MM.1S (cell line): ENCODE measurements at regions not wholly inside any gene's neighbourhood (a gene's known extent, or its start where the extent isn't known, plus 50 kb on each side); places are given as distances from the start of the nearest gene placed in this dataset.

Source experiments
- EZH2phosphoT487 ChIP-seq: fragments of 300-600 bp; sonication (generic); IDR thresholded peaks from 2 replicates; pipeline ENCODE4 v1.6.1; 2018; ENCODE audit warnings: antibody characterized with exemption, low read length
- TF ChIP-seq, protein P1 (sequence below): fragments of 300-600 bp; sonication (generic); IDR thresholded peaks from 2 replicates; pipeline ENCODE4 v1.5.1; 2016; ENCODE audit warnings: antibody characterized with exemption, low read length, mixed read lengths

DNA sequence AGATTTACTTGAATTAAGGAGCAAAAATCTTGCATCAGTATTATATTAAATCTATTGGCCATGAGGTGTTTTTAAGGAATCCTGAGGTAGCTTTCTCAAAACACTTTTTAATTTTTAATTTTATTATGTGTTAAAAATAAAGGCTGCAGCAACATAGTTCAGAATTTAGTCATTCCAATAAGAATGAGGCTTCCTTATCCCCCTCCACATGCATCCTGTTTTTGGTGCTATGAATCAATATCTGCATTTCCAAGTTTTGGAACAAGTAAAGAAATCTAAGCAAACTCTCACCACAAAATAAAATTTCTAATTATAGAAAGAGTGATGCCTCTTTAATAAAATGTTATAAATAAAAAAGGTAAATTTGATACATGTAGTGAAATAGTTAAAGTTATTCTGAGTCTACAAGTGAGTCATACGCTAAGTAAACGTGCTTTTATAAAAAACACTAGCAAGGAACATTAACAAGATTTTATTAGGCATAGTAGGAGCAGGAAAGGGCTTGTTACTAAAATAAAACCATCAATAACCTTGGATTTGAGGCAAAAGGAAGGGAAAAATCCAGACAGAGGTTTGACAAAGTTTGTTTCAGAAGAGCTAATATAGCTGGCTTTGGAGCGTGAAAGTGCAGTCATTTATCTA lies 1218.0 kb downstream of the NSUN3 start:
- TF ChIP-seq, protein P1, sequence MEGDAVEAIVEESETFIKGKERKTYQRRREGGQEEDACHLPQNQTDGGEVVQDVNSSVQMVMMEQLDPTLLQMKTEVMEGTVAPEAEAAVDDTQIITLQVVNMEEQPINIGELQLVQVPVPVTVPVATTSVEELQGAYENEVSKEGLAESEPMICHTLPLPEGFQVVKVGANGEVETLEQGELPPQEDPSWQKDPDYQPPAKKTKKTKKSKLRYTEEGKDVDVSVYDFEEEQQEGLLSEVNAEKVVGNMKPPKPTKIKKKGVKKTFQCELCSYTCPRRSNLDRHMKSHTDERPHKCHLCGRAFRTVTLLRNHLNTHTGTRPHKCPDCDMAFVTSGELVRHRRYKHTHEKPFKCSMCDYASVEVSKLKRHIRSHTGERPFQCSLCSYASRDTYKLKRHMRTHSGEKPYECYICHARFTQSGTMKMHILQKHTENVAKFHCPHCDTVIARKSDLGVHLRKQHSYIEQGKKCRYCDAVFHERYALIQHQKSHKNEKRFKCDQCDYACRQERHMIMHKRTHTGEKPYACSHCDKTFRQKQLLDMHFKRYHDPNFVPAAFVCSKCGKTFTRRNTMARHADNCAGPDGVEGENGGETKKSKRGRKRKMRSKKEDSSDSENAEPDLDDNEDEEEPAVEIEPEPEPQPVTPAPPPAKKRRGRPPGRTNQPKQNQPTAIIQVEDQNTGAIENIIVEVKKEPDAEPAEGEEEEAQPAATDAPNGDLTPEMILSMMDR = no peak
- TF ChIP-seq EZH2phosphoT487 = no peak
